ENCODE measurements at regions not wholly inside any gene's neighbourhood (a gene's known extent, or its start where the extent isn't known, plus 50 kb on each side); places are given as distances from the start of the nearest gene placed in this dataset.

GRCh38 chr9:95587021-95587964 lies 70.5 kb upstream of the PTCH1 start:
- Histone ChIP-seq H3K36me3 (replicated peaks in 1 of 2; ENCODE audit: insufficient read depth in 1 of 2, low read depth in 2 of 2) (no peaks in the 10 kb centered on the region), H3K4me3 (no peak overlapping the region), H3K27me3 (no peaks in the 10 kb centered on the region), H3K4me1 (no peaks in the 10 kb centered on the region), H3K27ac (no peak overlapping the region), H3K9me3 (no peaks in the 10 kb centered on the region)
- WGBS, 2 donors = 76 to 79% methylated on average over 10 of the region's 10 CpGs
- no peak for TF ChIP-seq POLR2A (IDR thresholded peaks at IDR 0.05)
- TF ChIP-seq CTCF (IDR thresholded peaks at IDR 0.05) = no peak
- intact Hi-C loops (cut with DNase I) = loop anchor here (5.0 kb wide), 1 partner anchor 50 kb away; no protein-coding TSS in a partner anchor
- no peak for ATAC-seq
- no peak for DNase-seq

GRCh38 chr9:95586326-95586725 lies 69.6 kb upstream of the PTCH1 start:
- DNase-seq (no peak), ATAC-seq (no peak)
- WGBS, 2 donors = 66 to 79% methylated on average over 8 of the region's 8 CpGs

GRCh38 chr9:95585824-95586223 lies 69.1 kb upstream of the PTCH1 start:
- H3K27ac ChIP-seq = no peak overlapping the region
- H3K4me3 ChIP-seq = no peak overlapping the region
- ATAC-seq = no peak
- DNase-seq = no peak
- H3K36me3 ChIP-seq (replicated peaks in 1 of 2; ENCODE audit: insufficient read depth in 1 of 2, low read depth in 2 of 2) = no peaks in the 10 kb centered on the region
- intact Hi-C loops (cut with DNase I) = loop anchor here (5.0 kb wide), 1 partner anchor 51 kb away; no protein-coding TSS in a partner anchor
- H3K4me1 ChIP-seq = no peaks in the 10 kb centered on the region
- H3K27me3 ChIP-seq = no peaks in the 10 kb centered on the region
- H3K9me3 ChIP-seq = no peaks in the 10 kb centered on the region
- WGBS, 2 donors = 83 to 92% methylated on average over 11 of the region's 11 CpGs
- TF ChIP-seq CTCF (IDR thresholded peaks at IDR 0.05) = no peak
- no peak for TF ChIP-seq POLR2A (IDR thresholded peaks at IDR 0.05)

More at GRCh38 chr9:95586326-95586725, 69.6 kb upstream of the PTCH1 start:
- Histone ChIP-seq H3K9me3 (no peaks in the 10 kb centered on the region), H3K4me1 (no peaks in the 10 kb centered on the region), H3K27ac (no peak overlapping the region), H3K4me3 (no peak overlapping the region), H3K36me3 (replicated peaks in 1 of 2; ENCODE audit: insufficient read depth in 1 of 2, low read depth in 2 of 2) (no peaks in the 10 kb centered on the region), H3K27me3 (no peaks in the 10 kb centered on the region)
- intact Hi-C loops (cut with DNase I) = loop anchor here (5.0 kb wide), 1 partner anchor 51 kb away; no protein-coding TSS in a partner anchor
- TF ChIP-seq CTCF (IDR thresholded peaks at IDR 0.05) (no peak), POLR2A (IDR thresholded peaks at IDR 0.05) (no peak)

- intact Hi-C loops (cut with DNase I) = no loop called here
- TF ChIP-seq POLR2A (IDR thresholded peaks at IDR 0.05) (no peak), CTCF (IDR thresholded peaks at IDR 0.05) (no peak)
- Histone ChIP-seq H3K9me3 (no peaks in the 10 kb centered on the region), H3K4me1 (no peaks in the 10 kb centered on the region), H3K27ac (no peak overlapping the region), H3K4me3 (no peak overlapping the region), H3K27me3 (no peaks in the 10 kb centered on the region), H3K36me3 (replicated peaks in 1 of 2; ENCODE audit: insufficient read depth in 1 of 2, low read depth in 2 of 2) (no peaks in the 10 kb centered on the region)
- no peak for ATAC-seq
- 59 to 71% methylated on average over 10 of the region's 10 CpGs for WGBS, 2 donors
- DNase-seq = no peak
These were observed 67.4 kb upstream of the PTCH1 start for GRCh38 chr9:95584176-95584575.
